ENCODE measurements at regions not wholly inside any gene's neighbourhood (a gene's known extent, or its start where the extent isn't known, plus 50 kb on each side); places are given as distances from the start of the nearest gene placed in this dataset.

- no peak for DNase-seq (ENCODE audit: low spot score)
These were observed 54.4 kb downstream of the ZNF503 start for GRCh38 chr10:75347186-75347585.

DNA sequence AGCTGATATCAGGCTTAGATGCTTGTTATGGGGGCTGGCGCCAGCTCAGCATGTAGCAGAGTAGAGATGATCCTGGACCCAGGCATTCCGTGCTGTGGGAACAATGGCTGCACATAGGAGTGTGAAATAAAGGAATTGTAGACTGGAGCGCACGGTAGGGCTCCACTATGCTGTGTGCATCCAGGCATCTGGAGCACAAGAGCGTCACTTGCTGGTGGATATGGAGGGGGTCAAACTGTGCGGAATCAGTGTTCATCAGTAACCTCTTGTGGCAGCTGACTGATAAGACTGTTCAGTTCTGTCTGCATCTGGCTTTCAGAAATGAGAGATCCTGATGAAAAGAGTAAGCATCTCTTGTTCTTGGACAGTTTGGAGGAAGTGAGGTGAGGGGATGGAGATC, 55.8 kb downstream of the ZNF503 start:
- no peak for DNase-seq (ENCODE audit: low spot score)

DNA sequence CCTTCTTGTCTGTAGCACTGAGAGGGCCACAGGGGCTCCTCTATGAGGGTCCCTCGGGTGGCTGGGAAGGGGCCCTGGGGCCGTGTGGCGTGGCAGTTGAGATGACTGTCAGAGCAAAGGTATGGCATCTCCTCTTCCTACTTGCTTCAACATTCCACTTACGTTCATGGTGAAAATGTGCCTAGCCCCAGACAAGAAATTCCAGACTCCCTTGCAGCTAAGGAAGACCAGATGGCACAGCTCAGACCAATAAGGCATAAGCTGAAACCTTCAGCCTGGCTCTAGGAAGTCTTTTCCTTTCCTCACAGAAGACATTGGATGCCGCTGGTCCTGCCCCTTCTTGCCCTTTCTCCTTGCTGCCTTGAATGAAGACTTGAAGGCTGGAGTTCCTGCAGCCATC, 57.4 kb downstream of the ZNF503 start:
- DNase-seq (ENCODE audit: low spot score): no peak

DNA sequence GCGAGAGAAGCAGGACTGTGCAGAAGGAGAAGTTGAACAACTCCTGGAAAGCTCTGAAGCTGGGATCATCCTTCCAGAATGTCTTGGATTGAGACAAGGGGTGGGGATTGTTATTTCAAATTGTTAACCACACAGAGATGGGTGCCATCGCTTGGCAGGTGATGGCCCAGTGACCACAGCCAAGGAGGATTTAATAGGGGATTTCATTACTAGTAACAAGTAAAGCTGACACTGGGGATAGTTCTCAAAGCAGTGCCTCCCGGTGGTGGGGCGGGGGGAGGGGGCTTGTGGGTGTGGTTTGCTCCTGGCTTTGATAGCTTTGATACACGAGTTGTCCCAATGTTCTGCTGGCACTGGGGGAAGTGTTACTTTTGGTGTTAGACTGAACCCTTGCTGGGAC, 59.2 kb downstream of the ZNF503 start:
- DNase-seq (ENCODE audit: low spot score): no peak

- no peak for DNase-seq (ENCODE audit: low spot score)
These were observed 65.6 kb downstream of the ZNF503 start for GRCh38 chr10:75335983-75336382.

GRCh38 chr10:75335191-75335590, 66.4 kb downstream of the ZNF503 start:
- no peak for DNase-seq (ENCODE audit: low spot score)

DNA sequence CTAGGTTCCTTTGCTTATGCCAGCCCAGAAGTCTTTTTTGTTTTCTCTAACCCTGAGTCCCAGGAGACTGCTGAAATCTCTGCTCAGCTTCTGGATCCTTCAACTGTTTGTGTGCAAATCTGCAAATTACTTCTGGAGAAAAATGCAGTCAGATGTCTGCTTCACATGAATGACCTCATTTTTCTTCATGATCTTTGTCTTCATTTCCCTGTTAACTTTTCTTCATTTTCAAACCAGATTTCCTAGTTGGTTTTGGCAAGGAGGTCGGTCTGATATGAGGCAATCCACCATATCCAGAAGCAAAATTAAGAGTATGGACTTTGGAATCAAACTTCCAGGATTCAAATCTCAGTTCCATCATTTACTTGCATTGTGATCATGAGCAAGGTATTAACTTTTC, 66.8 kb downstream of the ZNF503 start:
- DNase-seq (ENCODE audit: low spot score): no peak

GRCh38 chr10:75332081-75332480, 69.5 kb downstream of the ZNF503 start:
- DNase-seq (ENCODE audit: low spot score): no peak

DNA sequence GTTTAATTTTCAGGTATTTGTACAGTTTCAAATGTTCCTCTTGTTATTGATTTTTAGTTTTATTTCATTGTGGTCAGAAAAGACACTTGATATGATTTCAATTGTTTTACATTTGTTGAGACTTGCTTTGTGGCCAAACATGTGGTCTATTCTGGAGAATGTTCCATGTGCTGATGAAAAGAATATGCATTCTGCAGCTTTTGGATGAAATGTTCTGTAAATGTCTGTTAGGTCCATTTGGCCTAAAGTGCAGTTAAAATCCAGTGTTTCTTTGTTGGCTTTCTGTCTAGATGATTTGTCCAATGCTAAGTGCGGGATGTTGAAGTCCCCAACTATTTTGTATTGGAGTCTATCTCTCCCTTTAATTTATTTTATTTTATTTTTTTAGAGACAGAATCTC, 70.5 kb downstream of the ZNF503 start:
- DNase-seq (ENCODE audit: low spot score): no peak

DNA sequence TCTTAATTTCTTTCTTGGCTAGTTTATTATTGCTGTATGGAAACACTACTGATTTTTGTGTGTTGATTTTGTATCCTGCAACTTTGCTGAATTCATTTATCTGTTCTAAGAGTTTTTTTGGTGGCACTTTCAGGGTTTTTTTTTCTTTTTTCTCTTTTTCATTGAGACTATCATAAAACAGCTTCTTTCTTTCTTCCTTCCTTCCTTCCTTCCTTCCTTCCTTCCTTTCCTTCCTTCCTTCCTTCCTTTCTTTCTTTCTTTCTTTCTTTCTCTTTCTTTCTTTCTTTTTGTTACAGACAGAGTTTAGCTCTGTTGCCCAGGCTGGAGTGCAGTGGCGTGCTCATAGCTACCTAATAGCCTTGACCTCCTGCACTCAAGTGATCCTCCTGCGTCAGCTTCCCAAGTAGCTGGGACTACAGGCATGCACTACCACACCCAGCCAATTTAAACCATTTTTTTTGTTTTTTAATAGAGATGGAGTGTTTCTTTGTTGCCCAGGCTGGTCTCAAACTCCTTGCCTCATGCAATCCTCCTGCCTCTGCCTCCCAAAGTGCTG, 72.3 kb downstream of the ZNF503 start:
- DNase-seq (ENCODE audit: low spot score): no peak

GRCh38 chr10:75326306-75326705, 75.3 kb downstream of the ZNF503 start:
- DNase-seq (ENCODE audit: low spot score): no peak

GRCh38 chr10:75319274-75319673, 82.3 kb downstream of the ZNF503 start:
- DNase-seq (ENCODE audit: low spot score): no peak

- DNase-seq (ENCODE audit: low spot score): no peak
These were observed 78.8 kb upstream of the COMTD1 start for GRCh38 chr10:75314570-75314969.

GRCh38 chr10:75312440-75312839, 76.7 kb upstream of the COMTD1 start:
- DNase-seq (ENCODE audit: low spot score): no peak

DNA sequence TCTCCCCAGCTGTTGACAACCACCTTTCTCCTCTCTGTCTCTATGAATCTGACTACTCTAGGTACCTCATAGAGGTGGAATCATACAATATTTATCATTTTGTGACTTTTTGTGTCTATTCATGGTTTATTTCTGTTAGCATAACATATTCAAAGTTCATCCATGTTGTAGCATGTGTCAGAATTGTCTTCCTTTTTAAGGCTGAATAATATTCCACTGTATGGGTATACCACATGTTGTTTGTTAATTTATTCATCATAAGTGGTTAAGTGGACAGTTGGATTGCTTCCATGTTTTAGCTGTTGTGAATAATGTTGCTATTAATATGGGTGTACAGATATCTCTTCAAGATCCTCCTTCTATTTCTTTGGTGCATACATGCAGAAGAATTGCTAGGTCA, 69.9 kb upstream of the COMTD1 start:
- DNase-seq (ENCODE audit: low spot score): no peak

DNA sequence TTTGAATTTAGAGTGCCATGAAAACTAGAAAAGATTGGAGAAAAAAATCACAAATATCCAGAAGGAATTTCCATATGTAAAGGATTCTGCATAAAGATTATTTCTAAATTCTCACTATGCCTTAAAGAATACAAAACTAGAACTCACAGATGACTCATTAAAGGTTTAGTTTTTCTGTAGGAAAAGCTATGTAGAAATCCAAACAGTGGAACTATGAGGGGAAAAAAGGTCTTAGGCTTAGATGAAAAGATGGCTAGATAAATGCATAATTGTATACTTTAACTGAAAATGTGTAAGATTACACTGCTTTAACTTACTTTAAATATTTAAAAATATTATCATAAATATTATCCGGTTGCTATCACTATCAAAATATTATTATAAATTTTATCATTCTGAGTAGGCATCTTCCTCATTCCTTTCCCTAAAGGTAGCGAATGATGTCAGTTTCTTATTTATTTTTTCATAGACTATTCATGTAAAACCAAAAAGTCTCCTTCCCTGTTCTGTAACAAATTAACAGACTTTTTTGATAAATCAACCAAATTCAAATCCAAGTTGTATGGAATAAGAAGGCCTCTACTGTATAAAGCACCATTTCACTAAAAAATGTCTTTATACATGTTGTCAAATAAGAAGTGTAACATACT, 69.1 kb upstream of the COMTD1 start:
- no peak for DNase-seq (ENCODE audit: low spot score)

DNA sequence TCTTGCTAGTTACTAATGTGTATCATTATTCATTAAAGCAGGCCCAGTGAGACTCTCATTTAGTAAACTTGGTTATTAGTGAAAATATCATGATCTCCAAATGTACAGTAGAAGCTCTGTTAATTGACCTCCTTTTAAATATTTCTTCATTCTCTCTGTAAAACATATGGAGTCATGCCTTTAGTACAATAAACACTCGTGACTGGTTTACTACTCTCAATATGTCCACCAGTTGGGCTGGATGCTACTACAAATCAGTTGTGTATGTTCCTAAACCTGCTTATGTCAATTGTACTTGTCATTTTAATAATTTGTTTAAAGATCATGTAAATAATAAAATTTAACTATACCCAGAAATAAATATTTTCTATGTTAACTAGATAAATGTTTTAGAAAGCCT, 68.6 kb upstream of the COMTD1 start:
- DNase-seq (ENCODE audit: low spot score): no peak

- no peak for DNase-seq (ENCODE audit: low spot score)
These were observed 67.5 kb upstream of the COMTD1 start for GRCh38 chr10:75303045-75303777.

DNA sequence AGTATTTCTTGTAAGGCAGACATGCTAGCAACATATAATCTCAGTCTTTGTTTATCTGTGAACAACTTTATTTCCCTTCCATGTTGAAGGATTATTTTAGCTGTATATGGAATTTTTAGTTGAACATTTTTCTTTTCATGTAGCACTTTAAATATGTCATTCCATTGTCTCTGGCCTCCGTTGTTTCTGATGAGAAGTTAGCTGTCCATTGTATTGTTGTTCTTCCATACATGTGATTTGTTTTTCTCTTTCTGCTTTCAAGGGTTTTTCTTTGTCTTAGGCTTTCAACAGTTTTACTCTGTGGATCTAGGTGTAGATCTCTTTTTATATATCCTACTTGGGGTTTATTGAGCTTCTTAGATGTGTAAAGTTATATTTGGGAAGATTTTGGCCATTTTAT, 66.3 kb upstream of the COMTD1 start:
- DNase-seq (ENCODE audit: low spot score): no peak

DNA sequence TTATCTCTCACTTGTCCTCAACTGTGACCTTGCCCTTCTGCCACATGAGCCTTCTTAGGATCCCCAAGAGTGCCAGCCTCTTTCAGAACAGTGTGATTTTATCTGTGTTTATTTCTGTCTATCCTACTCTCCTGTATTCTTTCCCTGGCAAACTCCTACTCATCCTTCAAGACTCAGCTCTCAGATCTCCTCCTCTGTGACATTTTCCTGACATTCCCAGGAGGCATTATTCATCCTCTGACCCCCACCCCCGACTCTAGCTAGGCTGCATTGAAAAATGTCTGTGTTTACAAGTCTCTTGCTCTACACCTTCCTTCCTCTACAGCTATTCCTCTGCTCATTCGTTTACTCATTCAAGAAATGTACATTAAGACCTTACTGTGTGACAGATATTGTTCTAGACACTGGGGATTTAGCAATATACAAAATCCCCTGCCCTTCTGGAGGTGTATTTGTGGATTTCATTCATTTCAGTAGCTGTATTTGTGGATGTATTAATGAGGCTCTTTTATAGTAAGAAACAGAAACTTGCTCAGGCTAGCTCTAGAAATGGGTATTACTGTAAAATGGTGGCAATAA, 61.4 kb upstream of the COMTD1 start:
- DNase-seq (ENCODE audit: low spot score): no peak

GRCh38 chr10:75295868-75296441, 60.2 kb upstream of the COMTD1 start:
- DNase-seq (ENCODE audit: low spot score): no peak

GRCh38 chr10:75294866-75295701, 59.3 kb upstream of the COMTD1 start:
- peak; percentile 86 for DNase-seq (ENCODE audit: low spot score)

All from AG20443 (cell line).